SU-DHL-6 (cell line): ENCODE measurements at regions not wholly inside any gene's neighbourhood (a gene's known extent, or its start where the extent isn't known, plus 50 kb on each side); places are given as distances from the start of the nearest gene placed in this dataset.

Experiments
- H2AFZ ChIP-seq: fragments of 200-600 bp; sonication (generic); 2 replicates; pipeline ENCODE4 v1.6.1; 2014; ENCODE audit warnings: low read depth, mild to moderate bottlenecking, moderate library complexity, mixed read lengths, antibody characterized with exemption, low read length; ENCODE audit not compliant: severe bottlenecking
- H3F3A ChIP-seq: fragments of 200-600 bp; shearing (Covaris generic); 2 replicates; pipeline ENCODE4 v1.6.0; 2016; ENCODE audit warnings: antibody characterized with exemption, mild to moderate bottlenecking; ENCODE audit not compliant: insufficient read depth
- H3K27ac ChIP-seq: fragments of 200-600 bp; sonication (generic); 2 replicates; pipeline ENCODE4 v1.5.1; 2016; ENCODE audit warnings: low read depth, mild to moderate bottlenecking, low read length, moderate library complexity, mixed read lengths
- H3K27me3 ChIP-seq: fragments of 200-600 bp; sonication (generic), shearing (Covaris generic); 2 replicates; pipeline ENCODE4 v1.6.0; 2014; ENCODE audit warnings: mild to moderate bottlenecking, low read length
- H3K36me3 ChIP-seq: fragments of 200-600 bp; sonication (generic); 2 replicates; pipeline ENCODE4 v1.6.1; 2014; ENCODE audit warnings: mild to moderate bottlenecking, low read length, mixed read lengths
- H3K4me2 ChIP-seq: fragments of 300-600, 200-600 bp; shearing (Covaris generic), sonication (generic); 2 replicates; pipeline ENCODE4 v1.6.0; 2014; ENCODE audit warnings: low read length, low read depth, mild to moderate bottlenecking; ENCODE audit not compliant: poor library complexity, severe bottlenecking
- H3K4me3 ChIP-seq: fragments of 200-600 bp; sonication (generic); 2 replicates; pipeline ENCODE4 v1.5.1; 2014; ENCODE audit warnings: antibody characterized with exemption, low read length, mild to moderate bottlenecking, mixed read lengths; ENCODE audit not compliant: insufficient read depth, poor library complexity, severe bottlenecking
- H3K79me2 ChIP-seq: fragments of 200-600 bp; sonication (generic); 2 replicates; pipeline ENCODE4 v1.6.1; 2014; ENCODE audit warnings: mild to moderate bottlenecking, low read length, moderate library complexity; ENCODE audit not compliant: insufficient read depth
- H3K9ac ChIP-seq: fragments of 200-600 bp; sonication (generic); 2 replicates; pipeline ENCODE4 v1.7.0; 2014; ENCODE audit warnings: mild to moderate bottlenecking, low read length
- H3K9me2 ChIP-seq: fragments of 200-600 bp; sonication (generic); replicated peaks from 2 replicates; pipeline ENCODE4 v1.6.1; 2014; ENCODE audit warnings: low read length; ENCODE audit not compliant: insufficient read depth
- H3K9me3 ChIP-seq: fragments of 200-600 bp; sonication (generic); 2 replicates; pipeline ENCODE4 v1.6.1; 2014; ENCODE audit warnings: low read length, mixed read lengths; ENCODE audit not compliant: insufficient read depth
- H4K20me1 ChIP-seq: fragments of 200-600 bp; sonication (generic); 2 replicates; pipeline ENCODE4 v1.6.1; 2014; ENCODE audit warnings: low read depth, mild to moderate bottlenecking, antibody characterized with exemption, low read length, moderate library complexity, mixed read lengths
- CTCF ChIP-seq: fragments of 200-600 bp; sonication (generic); IDR thresholded peaks from one replicate; pipeline ENCODE4 v1.5.1; 2017; ENCODE audit warnings: antibody characterized with exemption, mild to moderate bottlenecking, low read length, moderate library complexity; ENCODE audit not compliant: insufficient read depth, poor library complexity, severe bottlenecking
- EZH2phosphoT487 ChIP-seq: fragments of 200-600 bp; sonication (generic), shearing (Covaris generic); conservative IDR thresholded peaks from 2 replicates; pipeline ENCODE4 v1.6.1; 2018; ENCODE audit warnings: mild to moderate bottlenecking, antibody characterized with exemption, low read length, moderate library complexity, mixed read lengths

GRCh38 chr10:129107525-129107924 is 359.5 kb upstream of the MGMT start:
- H4K20me1 ChIP-seq, result no peaks in the 10 kb centered on the region
- TF ChIP-seq EZH2phosphoT487, result no peak
- TF ChIP-seq CTCF, result no peak
- H3K9ac ChIP-seq, result no peak overlapping the region
- H3K27me3 ChIP-seq, result no peaks in the 10 kb centered on the region
- H3K4me2 ChIP-seq, result no peak overlapping the region
- no peaks in the 10 kb centered on the region for H3K36me3 ChIP-seq
- no peak overlapping the region for H3K27ac ChIP-seq
- no peak overlapping the region for H2AFZ ChIP-seq
- H3F3A ChIP-seq, result no peaks in the 10 kb centered on the region
- H3K9me2 ChIP-seq, result no peaks in the 10 kb centered on the region
- H3K79me2 ChIP-seq, result no peaks in the 10 kb centered on the region
- H3K4me3 ChIP-seq, result no peak overlapping the region
- H3K9me3 ChIP-seq, result no peaks in the 10 kb centered on the region

- Histone ChIP-seq H3K27ac (no peak overlapping the region), H3K4me2 (no peak overlapping the region), H3K9me3 (no peaks in the 10 kb centered on the region), H3K4me3 (no peak overlapping the region), H3K36me3 (no peaks in the 10 kb centered on the region), H3K9me2 (no peaks in the 10 kb centered on the region), H3K9ac (no peak overlapping the region), H2AFZ (no peak overlapping the region), H3K79me2 (no peaks in the 10 kb centered on the region), H3K27me3 (no peaks in the 10 kb centered on the region), H4K20me1 (no peaks in the 10 kb centered on the region), H3F3A (no peaks in the 10 kb centered on the region)
- TF ChIP-seq CTCF (no peak), EZH2phosphoT487 (no peak)
Observed at GRCh38 chr10:129108378-129108777, 358.7 kb upstream of the MGMT start.

- Histone ChIP-seq H3F3A (no peaks in the 10 kb centered on the region), H3K4me2 (no peak overlapping the region), H3K9me2 (no peaks in the 10 kb centered on the region), H4K20me1 (no peaks in the 10 kb centered on the region), H3K27ac (no peak overlapping the region), H3K36me3 (no peaks in the 10 kb centered on the region), H3K4me3 (no peak overlapping the region), H3K27me3 (no peaks in the 10 kb centered on the region), H2AFZ (no peak overlapping the region), H3K79me2 (no peaks in the 10 kb centered on the region), H3K9ac (no peak overlapping the region), H3K9me3 (no peaks in the 10 kb centered on the region)
- TF ChIP-seq EZH2phosphoT487 (no peak), CTCF (no peak)
Observed at GRCh38 chr10:129108994-129109393, 358.0 kb upstream of the MGMT start.
